B cell (primary cell): ENCODE measurements at regions not wholly inside any gene's neighbourhood (a gene's known extent, or its start where the extent isn't known, plus 50 kb on each side); places are given as distances from the start of the nearest gene placed in this dataset.

Experiments
- ATAC-seq: fragments of 200-7000 bp; cut with Tn5 transposase; one replicate; pipeline ENCODE4 v1.10.0; 2021; ENCODE audit warnings: low read depth, mild to moderate bottlenecking, moderate number of reproducible peaks, moderate library complexity
- CTCF ChIA-PET: fragments of 350-600 bp; sonication (Branson Sonifier 250); formaldehyde crosslinking; loops from one replicate; lab custom pipeline; 2021; ENCODE audit warnings: antibody characterized with exemption, inconsistent platforms; lab: Charles Lee
- POLR2A ChIA-PET: fragments of 350-600 bp; sonication (Branson Sonifier 250); formaldehyde crosslinking; loops from one replicate; lab custom pipeline; 2021; ENCODE audit warnings: antibody characterized with exemption; lab: Charles Lee
- DNase-seq: peaks from one replicate; pipeline ENCODE4 v3.0.0; 2013
- H2AFZ ChIP-seq: 2 replicates; pipeline ENCODE4 v1.6.1; 2012; ENCODE audit warnings: mild to moderate bottlenecking, low read depth, low read length; ENCODE audit not compliant: insufficient read depth, poor library complexity, severe bottlenecking
- H3K27ac ChIP-seq, 2 donors: 1 replicate in 1 of 2; 2 replicates in 1 of 2; pipeline ENCODE4 v1.5.1; 2012 to 2013; ENCODE audit warnings: low read length in 2 of 2, mild to moderate bottlenecking in 2 of 2, moderate library complexity in 1 of 2
- H3K27me3 ChIP-seq, 4 experiments: fragments of 200-600 bp in 1 of 4; sonication (generic) in 1 of 4; replicated peaks in 1 of 4; 1 replicate in 2 of 4; 2 replicates in 2 of 4; pipeline versions ENCODE4 v1.6.1 to v1.7.0; 2013 to 2016; ENCODE audit warnings: low read length in 3 of 4, mild to moderate bottlenecking in 2 of 4, mixed read lengths in 1 of 4, moderate library complexity in 1 of 4; ENCODE audit not compliant: insufficient read depth in 4 of 4, control insufficient read depth in 3 of 4; ENCODE audit errors: control extremely low read depth in 1 of 4
- H3K36me3 ChIP-seq, 2 experiments: replicated peaks in 1 of 2; 1 replicate in 1 of 2; 2 replicates in 1 of 2; pipeline versions ENCODE4 v1.6.1 to v1.7.1; 2013; ENCODE audit warnings: low read length in 1 of 2; ENCODE audit not compliant: insufficient read depth in 2 of 2, control insufficient read depth in 1 of 2; ENCODE audit errors: control extremely low read depth in 1 of 2, extremely low read depth in 1 of 2
- H3K4me1 ChIP-seq, 2 donors: fragments of 200-600 bp in 1 of 2; sonication (generic) in 1 of 2; 1 replicate in 1 of 2; 2 replicates in 1 of 2; pipeline versions ENCODE4 v1.5.1 to v1.6.1; 2013 to 2017; ENCODE audit warnings: low read length in 2 of 2; ENCODE audit not compliant: control insufficient read depth in 2 of 2, insufficient read depth in 2 of 2
- H3K4me2 ChIP-seq: replicated peaks from 2 replicates; pipeline ENCODE3; 2012; ENCODE audit warnings: mild to moderate bottlenecking, low read depth, low read length; ENCODE audit not compliant: poor library complexity, severe bottlenecking
- H3K4me3 ChIP-seq, 5 experiments: fragments of 200-600 bp in 1 of 5; sonication (generic) in 1 of 5; 1 replicate in 3 of 5; 2 replicates in 2 of 5; pipeline versions ENCODE4 v1.5.1 to v1.7.0; 2011 to 2016; ENCODE audit warnings: low read length in 4 of 5, mild to moderate bottlenecking in 4 of 5, low read depth in 2 of 5, control low read depth in 1 of 5, moderate library complexity in 1 of 5; ENCODE audit not compliant: insufficient read depth in 1 of 5; ENCODE audit errors: control extremely low read depth in 1 of 5, extremely low read depth in 1 of 5
- H3K79me2 ChIP-seq: fragments of 200-600 bp; sonication (generic); one replicate; pipeline ENCODE4 v1.6.0; 2016; ENCODE audit warnings: low read length; ENCODE audit not compliant: control insufficient read depth, insufficient read depth
- H3K9ac ChIP-seq: fragments of 200-600 bp; sonication (generic); 2 replicates; pipeline ENCODE4 v1.6.1; 2017; ENCODE audit warnings: mild to moderate bottlenecking, low read length, moderate library complexity
- H3K9me3 ChIP-seq, 3 donors: one replicate each; pipeline versions ENCODE4 v1.6.1 to v1.7.1; 2013; ENCODE audit warnings: low read length in 2 of 3; ENCODE audit not compliant: control insufficient read depth in 2 of 3, insufficient read depth in 1 of 3; ENCODE audit errors: control extremely low read depth in 1 of 3
- H4K20me1 ChIP-seq: 2 replicates; pipeline ENCODE4 v1.6.0; 2012; ENCODE audit warnings: mild to moderate bottlenecking, low read length; ENCODE audit not compliant: insufficient read depth, control insufficient read depth, poor library complexity, severe bottlenecking
- H3K27ac Mint-ChIP-seq: one replicate; pipeline ENCODE4 v1.8.0; 2021; ENCODE audit warnings: mixed read lengths
- H3K27me3 Mint-ChIP-seq: one replicate; pipeline ENCODE4 v1.8.0; 2021; ENCODE audit warnings: mixed read lengths
- H3K4me1 Mint-ChIP-seq: one replicate; pipeline ENCODE4 v1.8.0; 2021; ENCODE audit warnings: mixed read lengths
- H3K4me3 Mint-ChIP-seq: one replicate; pipeline ENCODE4 v1.8.0; 2021; ENCODE audit warnings: mixed read lengths
- H3K9me3 Mint-ChIP-seq: one replicate; pipeline ENCODE4 v1.8.0; 2022; ENCODE audit warnings: mixed read lengths; ENCODE audit not compliant: insufficient read depth
- EZH2 ChIP-seq: IDR thresholded peaks from 2 replicates; pipeline ENCODE4 v1.6.1; 2012; ENCODE audit warnings: borderline replicate concordance, low read depth, mild to moderate bottlenecking, moderate library complexity, low read length; ENCODE audit not compliant: insufficient read depth, poor library complexity, severe bottlenecking
- WGBS: methylation state at CpG from one replicate; pipeline ENCODE4 v1.1.5; 2013; ENCODE audit warnings: missing lambda C conversion rate; ENCODE audit not compliant: insufficient coverage; 5-methylcytosine and 5-hydroxymethylcytosine counted together
- intact Hi-C: fragments of 100-400 bp; cut with micrococcal nuclease; formaldehyde crosslinking; loops from one replicate; pipeline ENCODE4 v1.10.0; 2022
- TF ChIP-seq, protein P1 (sequence below): fragments of 200-600 bp; IDR thresholded peaks from one replicate; pipeline ENCODE4 v1.8.0; 2022; ENCODE audit warnings: antibody characterized with exemption, mild to moderate bottlenecking

DNA sequence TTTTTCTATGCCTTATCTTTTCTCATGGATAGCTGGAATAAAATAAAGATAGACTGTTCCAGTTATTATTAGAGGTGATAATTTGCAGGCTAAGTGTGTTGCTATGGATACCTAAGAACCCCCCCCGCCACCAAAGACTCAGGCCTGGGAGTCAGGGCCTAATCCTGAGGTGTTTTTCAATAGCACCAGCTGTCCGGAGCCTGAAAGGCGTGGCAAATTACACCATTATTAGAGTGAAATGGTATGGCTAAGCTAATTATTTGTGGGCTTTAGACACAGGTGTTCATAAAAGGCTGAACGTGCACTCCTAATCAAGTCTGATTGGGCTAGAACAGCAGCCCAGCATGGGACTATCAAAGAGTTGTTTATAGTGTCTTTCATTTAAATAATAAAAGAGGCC lies 293.2 kb upstream of the DCC start:
- ChIA-PET CTCF (no interaction called here), POLR2A (no interaction called here)
- TF ChIP-seq EZH2, result no peak
- TF ChIP-seq, protein P1, sequence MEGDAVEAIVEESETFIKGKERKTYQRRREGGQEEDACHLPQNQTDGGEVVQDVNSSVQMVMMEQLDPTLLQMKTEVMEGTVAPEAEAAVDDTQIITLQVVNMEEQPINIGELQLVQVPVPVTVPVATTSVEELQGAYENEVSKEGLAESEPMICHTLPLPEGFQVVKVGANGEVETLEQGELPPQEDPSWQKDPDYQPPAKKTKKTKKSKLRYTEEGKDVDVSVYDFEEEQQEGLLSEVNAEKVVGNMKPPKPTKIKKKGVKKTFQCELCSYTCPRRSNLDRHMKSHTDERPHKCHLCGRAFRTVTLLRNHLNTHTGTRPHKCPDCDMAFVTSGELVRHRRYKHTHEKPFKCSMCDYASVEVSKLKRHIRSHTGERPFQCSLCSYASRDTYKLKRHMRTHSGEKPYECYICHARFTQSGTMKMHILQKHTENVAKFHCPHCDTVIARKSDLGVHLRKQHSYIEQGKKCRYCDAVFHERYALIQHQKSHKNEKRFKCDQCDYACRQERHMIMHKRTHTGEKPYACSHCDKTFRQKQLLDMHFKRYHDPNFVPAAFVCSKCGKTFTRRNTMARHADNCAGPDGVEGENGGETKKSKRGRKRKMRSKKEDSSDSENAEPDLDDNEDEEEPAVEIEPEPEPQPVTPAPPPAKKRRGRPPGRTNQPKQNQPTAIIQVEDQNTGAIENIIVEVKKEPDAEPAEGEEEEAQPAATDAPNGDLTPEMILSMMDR, result no peak
- Mint-ChIP-seq H3K4me1 (no peaks in the 10 kb centered on the region), H3K27me3 (no peaks in the 10 kb centered on the region), H3K27ac (no peak overlapping the region), H3K4me3 (no peak overlapping the region), H3K9me3 (peaks cover 2% of the 10 kb centered on the region)
- DNase-seq (no peak), ATAC-seq (no peak)
- H4K20me1 ChIP-seq, result no peaks in the 10 kb centered on the region
- no peak overlapping the region for H3K4me2 ChIP-seq
- WGBS, result 92% methylated on average over 3 of the region's 4 CpGs
- no peak overlapping the region for H3K27ac ChIP-seq
- no peak overlapping the region for H2AFZ ChIP-seq
- no peak overlapping the region for H3K4me3 ChIP-seq
- no peaks in the 10 kb centered on the region for H3K9me3 ChIP-seq
- intact Hi-C loops, result no loop called here
- no peaks in the 10 kb centered on the region for H3K36me3 ChIP-seq
- no peak overlapping the region for H3K9ac ChIP-seq
- H3K4me1 ChIP-seq, result no peaks in the 10 kb centered on the region
- H3K27me3 ChIP-seq, result no peaks in the 10 kb centered on the region
- no peaks in the 10 kb centered on the region for H3K79me2 ChIP-seq

DNA sequence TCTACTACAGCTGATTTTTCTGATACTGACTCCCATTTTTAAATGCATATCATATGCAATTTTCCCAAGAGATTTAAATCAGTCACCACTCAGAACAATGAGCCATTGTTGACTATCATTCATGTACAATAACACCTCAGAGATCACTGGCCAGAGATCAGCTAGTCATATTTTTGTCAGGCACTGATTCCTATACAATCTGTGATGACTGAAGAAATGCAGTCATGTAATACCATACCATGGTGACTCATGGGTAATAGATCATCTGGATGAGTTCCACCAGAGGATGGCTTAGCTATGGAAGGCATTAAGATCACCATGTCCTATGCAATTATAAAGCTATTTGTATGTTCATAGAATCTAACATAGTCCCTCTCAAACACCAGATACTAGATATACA lies 285.7 kb upstream of the DCC start:
- ChIA-PET CTCF (no interaction called here), POLR2A (no interaction called here)
- DNase-seq (no peak), ATAC-seq (no peak)
- Histone ChIP-seq H3K36me3 (no peaks in the 10 kb centered on the region), H3K9ac (no peak overlapping the region), H3K4me3 (no peak overlapping the region), H3K9me3 (peaks cover 0 to 3% (median 0%) of the 10 kb centered on the region in 3 donors), H4K20me1 (no peaks in the 10 kb centered on the region), H3K79me2 (no peaks in the 10 kb centered on the region), H3K4me1 (no peaks in the 10 kb centered on the region), H3K27me3 (no peaks in the 10 kb centered on the region), H2AFZ (no peak overlapping the region), H3K4me2 (no peak overlapping the region), H3K27ac (no peak overlapping the region)
- intact Hi-C loops, result no loop called here
- Mint-ChIP-seq H3K4me3 (no peak overlapping the region), H3K27ac (no peak overlapping the region), H3K4me1 (no peaks in the 10 kb centered on the region), H3K9me3 (peaks cover 4% of the 10 kb centered on the region), H3K27me3 (no peaks in the 10 kb centered on the region)
- TF ChIP-seq EZH2, result no peak
- TF ChIP-seq, protein P1, result no peak
